HG02884 (cell line): ENCODE measurements at regions not wholly inside any gene's neighbourhood (a gene's known extent, or its start where the extent isn't known, plus 50 kb on each side); places are given as distances from the start of the nearest gene placed in this dataset.

ENCODE experiments used
- ATAC-seq: cut with Tn5 transposase; IDR thresholded peaks from one replicate; pipeline ENCODE4 v1.9.1; 2021; ENCODE audit warnings: mild to moderate bottlenecking, moderate library complexity; ENCODE audit not compliant: unreplicated experiment

DNA sequence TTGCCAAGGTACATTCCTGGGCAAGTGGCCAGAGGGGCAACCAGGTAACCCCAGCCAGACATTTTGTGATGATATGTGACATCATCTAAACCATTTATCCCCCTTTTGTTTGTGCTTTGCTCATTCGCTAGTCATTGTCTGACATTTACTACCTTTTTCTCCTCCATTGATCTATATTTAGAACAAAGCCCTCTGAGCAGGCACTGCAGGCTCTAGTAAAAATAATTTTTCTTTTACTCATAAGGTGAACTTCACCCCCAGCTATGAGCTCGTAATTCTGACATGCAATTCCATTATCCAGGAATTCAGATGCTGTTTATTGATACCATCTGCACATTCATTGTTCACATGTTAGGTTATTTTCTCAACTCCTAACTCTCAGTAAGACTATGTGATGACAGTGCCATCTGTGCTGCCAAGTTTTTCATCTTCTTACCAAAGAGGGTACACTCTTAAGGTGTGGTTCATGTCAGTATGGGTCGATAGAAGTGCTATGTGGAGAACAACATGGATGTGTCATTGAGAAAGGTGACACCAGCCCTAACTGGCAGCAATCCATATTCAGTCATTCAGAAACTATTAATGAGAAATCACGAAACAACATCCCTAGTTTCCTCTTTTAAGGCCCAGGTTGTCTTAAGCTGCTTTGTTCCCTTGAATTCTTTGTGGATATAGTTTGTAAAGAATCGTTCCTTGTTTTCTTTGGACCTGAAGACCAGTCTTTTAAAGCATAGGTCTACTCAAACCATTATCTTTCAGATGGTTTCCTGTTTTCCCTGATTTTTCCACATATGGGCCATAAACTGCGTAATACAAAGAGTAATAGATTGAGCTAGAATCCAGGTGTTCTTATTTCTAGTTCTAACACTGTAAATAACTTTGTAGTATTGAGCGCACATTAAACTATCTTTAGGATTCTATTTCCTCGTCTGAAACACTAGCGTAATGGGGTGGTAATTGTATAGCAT lies 978.1 kb upstream of the CDH2 start:
- no peak for ATAC-seq

DNA sequence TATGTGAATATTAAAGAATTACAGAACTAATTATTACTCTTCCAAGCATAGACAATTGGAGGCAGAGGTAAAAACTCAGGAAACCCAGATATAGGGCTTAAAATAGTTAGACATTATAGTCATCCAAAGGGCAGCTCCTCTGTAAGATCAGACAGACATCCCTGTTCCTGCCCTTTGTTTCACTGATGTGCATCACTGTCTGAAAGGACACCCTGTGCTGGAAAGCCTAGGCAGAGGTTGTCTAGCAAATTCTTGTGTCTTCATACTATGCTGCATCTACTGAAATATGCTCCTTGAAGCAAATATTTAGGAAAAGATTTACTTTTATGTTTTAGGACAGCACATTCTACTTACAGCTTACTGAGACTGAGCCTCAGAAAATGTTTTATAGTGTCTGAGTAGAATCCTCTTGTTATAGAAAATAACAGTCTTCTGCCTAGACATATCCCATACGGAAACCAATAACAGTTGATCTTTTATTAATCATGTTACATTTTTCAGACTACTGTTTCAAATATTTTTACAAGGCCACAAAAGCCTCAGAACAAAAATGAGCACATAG lies 977.3 kb upstream of the CDH2 start:
- no peak for ATAC-seq

DNA sequence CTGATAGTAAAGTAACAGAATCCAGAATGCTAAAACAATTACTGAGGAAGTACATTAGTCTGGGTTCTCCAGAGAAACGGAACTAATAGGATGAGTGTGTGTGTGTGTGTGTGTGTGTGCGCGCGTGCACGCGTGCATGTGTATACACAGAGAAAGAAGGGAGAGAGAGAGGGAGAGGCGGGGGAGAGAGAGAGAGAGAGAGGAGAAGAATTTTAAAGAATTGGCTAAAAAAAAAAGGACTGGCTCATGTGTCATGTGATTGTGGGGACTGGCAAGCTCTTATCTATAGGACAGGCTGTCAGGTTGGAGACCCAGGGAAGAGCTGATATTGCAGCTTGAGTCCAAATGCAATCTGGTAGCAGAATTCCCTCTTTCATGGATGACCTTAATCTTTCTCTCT lies 976.2 kb upstream of the CDH2 start:
- ATAC-seq, result no peak

DNA sequence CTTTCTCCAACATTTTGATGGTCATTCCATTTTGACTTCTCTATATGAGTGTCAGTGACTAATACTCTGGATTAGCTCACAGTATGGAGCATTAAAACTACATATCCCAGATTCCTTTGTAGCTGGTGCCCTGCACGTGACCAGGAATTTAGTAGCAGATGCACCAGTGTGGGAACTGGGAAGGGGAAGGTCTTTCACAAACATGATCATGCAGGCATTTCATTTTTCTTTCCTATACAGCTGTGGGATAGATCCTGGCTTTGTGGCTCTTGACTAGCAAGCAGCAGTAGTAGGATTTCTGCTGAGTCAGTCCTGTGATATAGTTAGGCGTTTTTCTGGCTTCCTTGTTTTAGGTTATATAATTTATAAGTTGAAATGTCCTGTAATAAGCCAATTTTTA lies 971.0 kb upstream of the CDH2 start:
- no peak for ATAC-seq

DNA sequence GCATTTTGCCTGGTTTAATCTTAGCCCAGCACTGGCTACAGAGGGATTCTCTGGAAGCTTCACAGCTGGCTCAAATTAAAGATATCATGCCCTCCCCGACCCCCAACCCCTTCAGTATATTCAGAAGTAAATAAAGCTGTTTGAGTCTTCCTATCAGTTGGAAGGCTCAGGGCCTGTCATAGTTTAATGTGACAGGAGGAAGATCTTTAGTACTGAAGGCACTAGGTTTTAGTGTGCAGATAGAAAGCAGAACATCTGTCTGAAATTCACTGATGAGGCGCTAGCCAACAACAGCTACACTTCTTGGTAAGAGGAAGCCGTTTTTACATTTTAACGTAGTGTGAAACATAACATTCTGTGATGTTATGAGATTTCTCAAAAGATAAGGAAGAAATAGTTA lies 969.1 kb upstream of the CDH2 start:
- no peak for ATAC-seq

DNA sequence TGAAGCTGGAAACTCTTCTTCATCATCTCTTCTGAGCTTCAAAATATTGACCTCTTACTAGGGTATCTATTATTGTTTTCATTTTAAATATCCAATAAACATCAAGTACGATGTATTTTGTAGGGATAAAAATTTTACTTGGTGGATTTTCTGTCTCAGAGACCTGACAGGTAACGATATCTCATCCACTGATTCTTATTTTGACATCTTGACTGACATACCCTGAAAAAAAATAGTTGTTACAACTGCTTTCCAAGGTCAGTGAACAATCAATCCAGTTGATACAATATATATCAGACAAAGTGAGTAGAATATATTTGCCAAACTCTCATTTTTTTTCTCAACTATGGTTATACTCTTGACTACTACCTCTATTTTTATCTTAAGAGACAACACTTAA lies 963.7 kb upstream of the CDH2 start:
- ATAC-seq, result no peak

DNA sequence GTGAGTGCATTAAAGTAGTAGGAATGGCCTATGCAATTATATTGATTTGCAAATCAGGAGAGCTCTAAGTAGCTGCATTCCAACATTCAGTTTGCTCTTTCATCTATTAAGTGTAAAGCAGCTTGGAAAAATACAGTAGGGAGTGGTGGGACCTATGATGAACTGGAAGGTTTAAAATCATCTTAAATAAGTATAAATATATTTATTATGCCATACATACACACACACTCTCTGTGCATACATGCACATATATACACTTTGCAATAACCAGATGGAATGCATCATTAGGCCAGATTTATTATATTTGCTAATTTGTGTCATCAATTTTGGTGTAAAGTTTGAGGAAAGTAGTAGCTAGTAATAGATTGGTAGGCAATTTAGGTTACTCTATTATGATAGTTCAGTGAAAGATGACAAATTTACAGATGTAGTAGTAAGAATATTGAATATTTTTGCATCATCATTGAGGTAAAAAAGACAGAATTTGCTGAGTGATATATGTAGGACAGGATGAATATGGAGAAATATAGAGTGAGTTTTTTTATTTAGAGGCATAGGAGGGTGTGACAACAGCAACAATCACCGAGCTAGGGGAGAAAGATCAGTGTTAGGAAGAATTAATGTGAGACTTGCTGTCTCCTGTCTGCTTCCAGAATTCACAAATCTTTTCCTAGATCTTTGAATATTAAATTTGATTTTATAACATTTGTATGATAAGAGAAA lies 961.0 kb upstream of the CDH2 start:
- no peak for ATAC-seq

DNA sequence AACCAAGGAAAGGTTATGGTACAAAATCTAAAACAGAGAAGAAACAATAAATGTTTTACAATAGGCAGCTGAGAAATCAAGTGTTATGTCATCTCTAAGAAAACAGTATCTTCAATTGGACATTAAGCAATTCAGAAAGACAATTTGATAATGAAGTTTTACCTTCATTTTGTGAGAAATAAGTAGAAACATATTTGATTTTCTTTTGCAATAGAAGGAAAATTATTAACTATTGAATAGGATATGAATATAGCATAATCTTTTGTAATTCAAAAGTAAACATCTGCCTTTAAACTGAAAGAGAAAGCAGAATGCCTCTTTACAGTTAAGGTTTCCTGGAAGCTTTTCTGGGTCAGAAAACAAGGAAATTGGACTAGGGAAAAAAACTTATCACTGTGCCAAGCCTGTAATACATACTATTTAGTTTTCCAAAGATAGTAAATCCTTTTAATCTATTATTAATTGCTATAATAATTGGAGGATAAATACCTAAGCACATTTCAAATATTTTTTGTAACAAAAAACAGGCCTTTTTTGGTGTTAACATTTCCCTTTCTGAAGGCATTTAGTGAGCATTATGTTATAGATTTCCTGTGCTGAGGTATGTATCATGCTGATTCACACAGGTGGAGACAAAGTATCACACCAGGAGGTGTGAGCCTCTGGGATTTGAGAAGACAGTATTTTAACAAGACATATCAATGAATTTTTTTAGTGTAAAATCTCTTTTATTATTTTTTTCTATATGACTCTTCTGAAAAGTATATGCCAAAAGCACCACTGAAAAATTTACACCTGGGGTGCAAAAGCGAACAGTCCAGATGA lies 947.0 kb upstream of the CDH2 start:
- no peak for ATAC-seq

DNA sequence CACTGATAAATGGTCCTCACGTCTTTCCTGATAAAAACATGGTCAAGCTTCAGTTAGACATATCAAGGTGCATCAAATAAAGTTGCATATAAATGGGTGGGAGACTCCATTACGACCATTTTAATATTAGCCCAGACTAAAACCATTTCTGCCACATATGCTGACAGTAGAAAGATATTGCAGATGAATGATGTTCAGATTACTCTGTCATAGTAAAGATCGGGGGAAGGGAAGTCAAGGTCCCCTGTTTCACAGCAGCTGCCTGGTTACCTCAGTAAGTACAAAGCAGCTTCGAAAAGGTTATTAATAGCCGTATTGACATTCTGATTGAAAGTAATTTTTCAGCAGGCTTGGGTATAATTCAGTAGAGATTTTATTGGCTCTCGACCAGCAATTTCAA lies 927.7 kb upstream of the CDH2 start:
- no peak for ATAC-seq

DNA sequence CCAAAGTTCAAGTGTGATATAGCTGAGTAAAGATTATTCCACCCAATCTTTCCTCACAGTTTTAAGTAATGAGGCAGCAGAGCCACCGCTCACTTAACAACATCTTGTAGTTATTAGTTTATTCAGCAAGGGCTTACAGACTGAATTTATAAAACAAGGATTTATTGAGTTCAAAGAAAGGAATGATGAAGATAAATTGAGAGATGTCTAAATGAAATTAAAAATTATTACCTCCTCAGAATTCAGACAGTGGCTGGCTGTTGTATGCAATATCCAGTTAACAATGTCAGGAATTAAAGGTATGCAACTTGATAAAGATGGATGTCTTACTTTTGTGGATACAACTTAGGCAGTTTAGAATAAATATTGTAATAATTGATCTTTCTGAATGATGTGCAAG lies 927.3 kb upstream of the CDH2 start:
- no peak for ATAC-seq

DNA sequence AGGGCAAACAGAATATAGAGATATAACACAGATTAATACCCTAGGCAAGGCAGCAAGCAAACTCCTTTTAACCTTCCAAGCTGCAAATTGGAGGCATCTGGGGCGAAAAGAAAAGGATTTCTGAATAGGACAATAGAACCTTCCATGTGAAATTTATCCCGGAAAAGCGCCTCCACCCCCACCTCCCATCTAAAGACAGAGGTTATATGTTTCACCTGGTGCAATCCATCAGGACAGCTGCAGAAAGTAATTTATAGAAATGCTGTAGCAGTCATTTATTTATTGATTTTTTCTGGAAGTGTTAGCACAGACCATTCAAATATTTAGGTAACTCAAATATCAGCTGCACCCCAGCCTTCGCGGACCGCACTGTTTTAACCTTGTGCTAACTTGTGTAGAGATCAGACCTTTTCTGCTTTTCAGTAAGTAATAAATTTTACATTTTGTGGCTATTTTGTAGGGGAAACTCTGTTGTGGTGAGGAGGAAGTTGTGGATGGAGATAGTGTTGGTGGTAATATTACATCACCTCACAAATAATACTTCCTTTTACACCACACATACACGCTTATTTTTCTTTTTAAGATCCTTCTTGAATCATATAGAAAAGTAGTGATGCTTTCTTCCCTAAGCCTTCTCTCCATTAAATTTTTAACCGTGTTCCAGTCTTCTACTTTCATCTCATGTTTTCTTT lies 919.3 kb upstream of the CDH2 start:
- no peak for ATAC-seq

DNA sequence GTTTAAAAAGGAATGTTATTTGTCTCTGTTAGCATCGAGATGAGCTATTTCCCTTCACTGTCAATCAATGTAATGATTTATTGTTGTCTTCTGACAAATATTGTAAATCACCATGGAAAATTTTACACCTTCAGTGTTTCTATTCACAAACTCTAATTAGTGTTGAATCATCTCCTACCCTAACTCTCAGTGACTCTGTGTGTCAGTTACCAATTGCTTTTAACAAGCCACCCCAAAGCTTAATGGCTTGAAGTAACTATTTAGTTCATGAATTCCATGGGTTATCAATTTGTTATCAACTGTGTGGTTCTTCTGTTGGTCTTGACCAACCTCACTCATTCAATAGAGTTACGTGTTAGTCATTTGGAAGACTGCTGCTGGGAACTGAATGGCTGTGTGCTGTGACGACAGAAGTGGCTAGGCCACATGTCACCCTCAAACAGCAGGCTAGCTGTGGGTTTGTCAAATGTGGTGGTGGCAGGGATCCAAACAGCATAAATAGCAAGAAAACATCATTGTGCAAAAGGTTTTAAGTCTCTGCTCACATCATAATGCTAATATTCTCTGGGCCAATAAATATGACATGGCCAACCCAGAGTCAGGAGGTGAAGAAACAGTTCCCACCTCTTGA lies 910.8 kb upstream of the CDH2 start:
- no peak for ATAC-seq

DNA sequence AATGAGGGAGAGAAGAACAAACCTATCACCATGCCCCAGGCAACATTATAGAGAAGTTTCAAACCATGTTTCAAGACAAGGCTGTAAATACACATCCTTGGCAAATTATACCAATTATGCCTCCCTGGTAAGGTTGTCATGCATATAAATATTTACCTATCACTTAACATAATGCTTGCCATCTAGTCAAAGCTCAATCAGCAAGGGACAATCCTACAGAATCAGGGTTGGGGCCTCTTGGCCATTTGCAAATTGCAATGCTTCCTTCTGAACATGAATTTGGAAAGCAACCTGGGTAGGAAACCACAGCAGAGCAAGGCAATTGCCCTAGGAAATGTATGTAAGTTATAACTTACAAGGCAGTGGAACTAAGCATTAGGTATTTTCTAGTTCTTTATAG lies 907.2 kb upstream of the CDH2 start:
- ATAC-seq, result no peak

DNA sequence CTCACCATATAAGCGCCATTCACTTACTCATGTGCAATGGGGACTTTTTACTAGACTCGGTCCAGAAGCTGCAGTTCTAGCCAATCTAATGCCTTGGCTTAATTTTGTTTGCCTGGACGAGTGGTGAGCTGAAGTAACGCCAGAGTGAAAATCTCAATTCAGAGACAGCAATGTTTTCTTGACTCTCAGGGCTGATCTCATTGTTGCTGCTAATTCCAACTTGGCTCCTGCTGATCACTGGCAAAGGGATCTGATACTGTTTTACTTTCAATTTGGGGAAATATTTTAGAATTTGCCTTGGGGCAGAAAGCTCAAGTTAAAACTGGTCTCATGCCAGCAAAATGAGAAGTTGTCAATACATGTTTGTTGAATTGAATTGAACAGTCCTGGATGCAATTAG lies 906.6 kb upstream of the CDH2 start:
- no peak for ATAC-seq

DNA sequence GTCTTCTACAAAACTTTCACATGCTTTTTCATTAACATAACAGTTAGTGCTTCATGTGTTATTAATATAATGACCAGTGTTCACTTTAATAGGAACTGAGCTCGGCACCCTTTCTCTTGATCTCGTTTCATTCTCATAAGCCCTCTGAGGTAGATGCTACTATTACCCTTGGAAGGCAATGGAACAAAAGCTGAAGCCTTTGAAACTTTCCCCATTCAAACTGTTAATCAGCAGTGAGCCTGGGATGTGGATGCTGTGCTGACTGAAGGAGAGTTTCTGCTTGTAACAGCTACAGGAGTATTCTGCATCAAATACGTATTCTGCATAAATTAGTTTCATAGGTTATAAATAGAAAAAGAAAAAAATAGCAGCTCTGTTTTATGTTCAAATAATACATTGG lies 904.0 kb upstream of the CDH2 start:
- no peak for ATAC-seq

DNA sequence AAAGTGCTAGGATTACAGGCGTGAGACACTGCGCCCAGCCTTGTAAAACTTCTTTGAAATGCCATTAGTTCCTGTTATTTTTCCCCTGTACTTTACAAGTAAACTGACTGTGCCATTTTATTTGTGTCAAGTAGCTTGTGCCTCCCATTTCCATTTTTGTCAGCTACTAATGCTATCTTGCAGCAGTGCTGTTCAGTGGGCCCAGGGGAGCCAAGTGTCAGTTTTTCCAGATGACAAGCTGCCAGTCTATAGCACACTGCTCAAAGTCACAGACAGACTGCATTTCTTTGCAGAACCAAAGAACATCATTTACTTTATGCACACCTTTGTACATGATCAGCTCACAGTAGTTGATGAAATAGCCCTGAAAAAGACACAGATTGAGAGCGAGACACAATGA lies 901.3 kb upstream of the CDH2 start:
- no peak for ATAC-seq

DNA sequence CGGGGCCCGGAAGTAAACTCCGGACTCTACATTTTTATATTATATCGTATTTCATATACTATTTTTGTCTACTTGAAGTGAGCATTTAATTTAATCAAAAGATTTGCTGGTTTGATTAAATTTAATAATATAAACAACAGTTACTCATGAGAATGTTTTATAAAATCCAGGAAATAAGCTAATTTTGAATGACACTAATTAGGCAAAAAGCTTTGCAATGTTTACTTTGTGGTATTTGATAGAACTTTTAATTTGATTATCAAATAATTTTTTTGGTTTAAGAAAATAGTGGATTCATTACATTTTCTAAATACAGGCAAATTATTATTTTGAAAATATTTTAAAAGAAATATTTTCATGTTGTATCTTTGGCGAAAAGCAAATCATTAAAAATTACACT lies 900.4 kb upstream of the CDH2 start:
- no peak for ATAC-seq

DNA sequence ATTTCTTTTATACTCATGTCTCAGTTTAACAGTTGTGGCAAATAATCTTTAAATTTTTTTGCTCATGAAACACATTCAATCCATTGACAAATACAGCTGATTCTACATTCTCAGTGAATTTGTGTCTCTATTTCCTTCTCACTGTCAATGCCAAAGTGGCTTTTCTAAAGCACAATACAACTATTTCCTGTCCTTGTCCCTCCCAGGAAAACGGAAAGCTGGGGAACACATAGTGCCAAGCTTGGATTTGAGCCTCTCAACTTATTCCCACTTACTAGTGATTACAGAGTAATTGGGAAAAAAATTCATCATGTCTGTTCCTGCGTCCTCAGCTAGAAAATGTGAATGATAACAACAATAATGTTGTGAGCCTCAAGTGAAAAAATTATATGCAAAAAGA lies 899.7 kb upstream of the CDH2 start:
- no peak for ATAC-seq

DNA sequence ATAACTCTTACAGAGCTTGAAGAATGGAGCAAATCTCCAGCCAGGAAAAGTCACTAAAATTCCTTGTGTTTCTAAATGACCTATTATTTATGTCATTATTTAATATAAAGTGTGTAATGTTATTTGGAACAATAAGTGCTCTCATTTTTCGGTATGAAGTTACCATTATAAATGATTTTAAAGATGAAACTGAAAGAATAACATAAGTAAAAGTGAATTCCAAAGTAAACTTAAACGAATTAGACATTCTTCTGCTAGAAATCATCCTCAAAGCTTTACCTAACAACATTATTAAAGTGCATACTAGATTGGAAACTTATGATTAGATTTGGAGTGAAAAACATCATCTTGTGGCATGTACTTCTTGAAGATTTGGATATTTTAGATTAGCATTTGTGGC lies 897.2 kb upstream of the CDH2 start:
- ATAC-seq, result no peak

DNA sequence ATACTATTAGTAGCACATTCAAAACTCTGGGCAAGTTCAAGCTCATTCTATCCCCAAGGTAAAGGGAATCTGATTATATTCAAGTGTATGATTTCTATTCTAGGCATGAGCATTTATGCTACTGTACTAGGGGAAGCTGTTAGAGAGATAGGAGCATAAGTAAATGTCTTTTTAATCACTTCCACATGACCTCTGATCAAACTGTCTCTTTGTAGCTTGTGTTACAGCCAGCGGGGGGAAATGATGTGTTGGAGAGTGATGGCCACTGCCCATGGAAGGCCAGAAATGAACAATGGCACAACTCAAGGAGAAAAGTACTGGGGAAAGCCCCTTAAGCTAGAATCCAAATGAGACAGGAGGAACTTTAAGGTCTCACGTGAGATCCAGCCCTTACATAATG lies 894.9 kb upstream of the CDH2 start:
- ATAC-seq, result no peak
